A549 (cell line): ENCODE measurements at regions not wholly inside any gene's neighbourhood (a gene's known extent, or its start where the extent isn't known, plus 50 kb on each side); places are given as distances from the start of the nearest gene placed in this dataset.

Experiments
- CTCF ChIP-seq: fragments of >200 bp; sonication (Bioruptor Twin); formaldehyde crosslinking; IDR thresholded peaks from 3 replicates; pipeline ENCODE4 v1.5.1; 2016
- EHF ChIP-seq: fragments of 250-450 bp; sonication (Bioruptor Pico); IDR thresholded peaks from 2 replicates; pipeline ENCODE4 v1.5.0; 2020; ENCODE audit warnings: mild to moderate bottlenecking
- ESRRA ChIP-seq: fragments of 150-350 bp; IDR thresholded peaks from 2 replicates; pipeline ENCODE4 v1.6.1; 2014; ENCODE audit warnings: mild to moderate bottlenecking, low read length, borderline replicate concordance
- POLR2A ChIP-seq: IDR thresholded peaks from 2 replicates; pipeline ENCODE4 v1.6.1; 2012; ENCODE audit warnings: mild to moderate bottlenecking, low read length
- RAD21 ChIP-seq, 2 experiments: fragments of >200 bp in 1 of 2; sonication (Bioruptor Twin) in 1 of 2; formaldehyde crosslinking in 1 of 2; IDR thresholded peaks in 1 of 2; conservative IDR thresholded peaks in 1 of 2; 2 replicates in 1 of 2; 3 replicates in 1 of 2; pipeline ENCODE4 v1.6.1; 2012 to 2018; ENCODE audit warnings: inconsistent platforms in 1 of 2
- TP53 ChIP-seq: fragments of 250-450 bp; sonication (Bioruptor Pico); IDR thresholded peaks from 2 replicates; pipeline ENCODE4 v1.5.0; 2021; ENCODE audit warnings: mild to moderate bottlenecking, moderate library complexity

GRCh38 chr12:124389725-124390441 is 95.0 kb downstream of the RFLNA start:
- TF ChIP-seq POLR2A (no peak), ESRRA (0 out of 2 replicates have a peak, but pooled peaks have one; percentile 10), CTCF (no peak), TP53 (peak; percentile 62; the same call in 1 of the 2 replicates), EHF (CRISPR knock-in tag) (no peak), RAD21 (conservative IDR thresholded peaks at IDR 0.05 in 1 of 2, IDR thresholded peaks at IDR 0.05 in 1 of 2) (no peak)
